ENCODE measurements at regions not wholly inside any gene's neighbourhood (a gene's known extent, or its start where the extent isn't known, plus 50 kb on each side); places are given as distances from the start of the nearest gene placed in this dataset.

GRCh38 chr9:99650187-99650874, 171.4 kb upstream of the NR4A3 start:
- TF ChIP-seq POLR2A (IDR thresholded peaks at IDR 0.05), result no peak
- no peak for TF ChIP-seq CTCF (IDR thresholded peaks at IDR 0.05 in 4 of 5, conservative IDR thresholded peaks at IDR 0.05 in 1 of 5)
